GM23248 (cell line): ENCODE measurements at regions not wholly inside any gene's neighbourhood (a gene's known extent, or its start where the extent isn't known, plus 50 kb on each side); places are given as distances from the start of the nearest gene placed in this dataset.
"Not testable (repeated sequence)": the region's sequence is repeated elsewhere in the genome, so short reads cannot be mapped to it uniquely, and the experiment has no call there.

Experiments
- DNase-seq: peaks from one replicate; pipeline ENCODE4 v3.0.0-alpha.2; 2015
- H2AFZ ChIP-seq: fragments of 200-600 bp; sonication (generic); 2 replicates; pipeline ENCODE4 v1.6.1; 2016; ENCODE audit warnings: antibody characterized with exemption
- H3F3A ChIP-seq: fragments of 200-600 bp; sonication (generic); 2 replicates; pipeline ENCODE4 v1.6.1; 2016; ENCODE audit warnings: mild to moderate bottlenecking, antibody characterized with exemption, mixed run types; ENCODE audit not compliant: insufficient read depth
- H3K27ac ChIP-seq: fragments of 200-600 bp; sonication (generic); 2 replicates; pipeline ENCODE4 v1.5.1; 2016; ENCODE audit warnings: mild to moderate bottlenecking
- H3K27me3 ChIP-seq: fragments of 200-600 bp; sonication (generic); replicated peaks from 2 replicates; pipeline ENCODE4 v1.6.1; 2016; ENCODE audit warnings: mild to moderate bottlenecking; ENCODE audit not compliant: insufficient read depth
- H3K36me3 ChIP-seq: fragments of 200-600 bp; sonication (generic); 2 replicates; pipeline ENCODE4 v1.6.1; 2016; ENCODE audit warnings: low read depth, mild to moderate bottlenecking
- H3K4me1 ChIP-seq: fragments of 200-600 bp; sonication (generic); 2 replicates; pipeline ENCODE4 v1.6.1; 2016; ENCODE audit warnings: mild to moderate bottlenecking; ENCODE audit not compliant: insufficient read depth
- H3K4me2 ChIP-seq: fragments of 200-600 bp; sonication (generic); one replicate; pipeline ENCODE4 v1.6.1; 2016; ENCODE audit warnings: mild to moderate bottlenecking; ENCODE audit not compliant: unreplicated experiment
- H3K4me3 ChIP-seq: fragments of 200-600 bp; sonication (generic); 2 replicates; pipeline ENCODE4 v1.5.1; 2016; ENCODE audit warnings: mild to moderate bottlenecking
- H3K79me2 ChIP-seq: fragments of 200-600 bp; sonication (generic); 2 replicates; pipeline ENCODE4 v1.6.1; 2016; ENCODE audit warnings: mild to moderate bottlenecking; ENCODE audit not compliant: insufficient read depth
- H3K9ac ChIP-seq: fragments of 200-600 bp; sonication (generic); 2 replicates; pipeline ENCODE4 v1.6.1; 2016; ENCODE audit warnings: mild to moderate bottlenecking
- H3K9me2 ChIP-seq: fragments of 200-600 bp; sonication (generic); 2 replicates; pipeline ENCODE4 v1.6.1; 2016; ENCODE audit warnings: mixed run types, mild to moderate bottlenecking, moderate library complexity; ENCODE audit not compliant: insufficient read depth
- H3K9me3 ChIP-seq: fragments of 200-600 bp; sonication (generic); one replicate; pipeline ENCODE4 v1.6.1; 2017; ENCODE audit warnings: low read depth
- H4K20me1 ChIP-seq: fragments of 200-600 bp; sonication (generic); 2 replicates; pipeline ENCODE4 v1.6.0; 2016; ENCODE audit not compliant: insufficient read depth
- EZH2 ChIP-seq: fragments of 200-600 bp; sonication (generic); IDR thresholded peaks from 2 replicates; pipeline ENCODE4 v1.6.1; 2018; ENCODE audit warnings: antibody characterized with exemption, mild to moderate bottlenecking; ENCODE audit not compliant: insufficient read depth, poor library complexity, severe bottlenecking
- EZH2phosphoT487 ChIP-seq: fragments of 200-600 bp; sonication (generic); IDR thresholded peaks from 2 replicates; pipeline ENCODE4 v1.6.1; 2018; ENCODE audit warnings: antibody characterized with exemption, moderate library complexity, mild to moderate bottlenecking, low read depth; ENCODE audit not compliant: insufficient read depth
- WGBS, 2 experiments: methylation state at CpG; one replicate each; pipeline ENCODE4 v1.1.6; 2015 to 2017; ENCODE audit warnings: low lambda C conversion rate in 2 of 2, low coverage in 1 of 2; ENCODE audit errors: missing lambda C conversion rate in 2 of 2; 5-methylcytosine and 5-hydroxymethylcytosine counted together
- in situ Hi-C: fragments of 300-500 bp; cut with MboI; formaldehyde crosslinking; loops from 2 replicates; pipeline ENCODE4 v1.15.0; 2020

GRCh38 chr10:37552881-37553280, 304.5 kb downstream of the ZNF248 start:
- no peaks in the 10 kb centered on the region for H3K4me1 ChIP-seq
- no peaks in the 10 kb centered on the region for H4K20me1 ChIP-seq
- no peaks in the 10 kb centered on the region for H3K9me2 ChIP-seq
- no peaks in the 10 kb centered on the region for H3F3A ChIP-seq
- no peak overlapping the region for H3K4me3 ChIP-seq
- H3K27ac ChIP-seq, result no peak overlapping the region
- no peaks in the 10 kb centered on the region for H3K9me3 ChIP-seq
- H3K27me3 ChIP-seq, result no peaks in the 10 kb centered on the region
- H3K4me2 ChIP-seq, result no peak overlapping the region
- no peak overlapping the region for H3K9ac ChIP-seq
- no peaks in the 10 kb centered on the region for H3K36me3 ChIP-seq
- TF ChIP-seq EZH2 (no peak), EZH2phosphoT487 (no peak)
- H2AFZ ChIP-seq, result no peak overlapping the region
- WGBS, 2 experiments, result 13 to 32% methylated on average over 1 of the region's 1 CpG
- H3K79me2 ChIP-seq, result no peaks in the 10 kb centered on the region
- in situ Hi-C loops, result no loop called here
- no peak for DNase-seq

- H3K36me3 ChIP-seq, result no peaks in the 10 kb centered on the region
- H3F3A ChIP-seq, result no peaks in the 10 kb centered on the region
- 25 to 29% methylated on average over 1 of the region's 1 CpG for WGBS, 2 experiments
- no peaks in the 10 kb centered on the region for H3K27me3 ChIP-seq
- TF ChIP-seq EZH2phosphoT487, result no peak
- no peak for TF ChIP-seq EZH2
- no peak overlapping the region for H3K4me2 ChIP-seq
- in situ Hi-C loops, result no loop called here
- H3K79me2 ChIP-seq, result no peaks in the 10 kb centered on the region
- H3K9me2 ChIP-seq, result no peaks in the 10 kb centered on the region
- no peaks in the 10 kb centered on the region for H4K20me1 ChIP-seq
- no peak overlapping the region for H3K9ac ChIP-seq
- H3K4me1 ChIP-seq, result no peaks in the 10 kb centered on the region
- no peak overlapping the region for H2AFZ ChIP-seq
- no peak for DNase-seq
- H3K9me3 ChIP-seq, result no peaks in the 10 kb centered on the region
- no peak overlapping the region for H3K4me3 ChIP-seq
- no peak overlapping the region for H3K27ac ChIP-seq
These were observed 308.4 kb downstream of the ZNF248 start for GRCh38 chr10:37549054-37549453.

GRCh38 chr10:37535459-37536246, 321.8 kb downstream of the ZNF248 start:
- Histone ChIP-seq H3K36me3 (no peaks in the 10 kb centered on the region), H3K9ac (no peak overlapping the region), H4K20me1 (no peaks in the 10 kb centered on the region), H3K9me2 (no peaks in the 10 kb centered on the region), H3K79me2 (no peaks in the 10 kb centered on the region), H3F3A (no peaks in the 10 kb centered on the region), H3K27me3 (no peaks in the 10 kb centered on the region), H3K4me2 (no peak overlapping the region), H3K9me3 (no peaks in the 10 kb centered on the region), H3K4me1 (no peaks in the 10 kb centered on the region), H2AFZ (no peak overlapping the region), H3K27ac (no peak overlapping the region), H3K4me3 (no peak overlapping the region)
- in situ Hi-C loops, result no loop called here
- TF ChIP-seq EZH2, result no peak
- TF ChIP-seq EZH2phosphoT487, result no peak
- 2 to 4% methylated on average over 3 of the region's 3 CpGs for WGBS, 2 experiments
- DNase-seq, result peak; percentile 9

- H3K27me3 ChIP-seq, result no peaks in the 10 kb centered on the region
- DNase-seq, result no peak
- no peaks in the 10 kb centered on the region for H3F3A ChIP-seq
- no peak for TF ChIP-seq EZH2
- TF ChIP-seq EZH2phosphoT487, result no peak
- H2AFZ ChIP-seq, result no peak overlapping the region
- H3K79me2 ChIP-seq, result no peaks in the 10 kb centered on the region
- H3K9ac ChIP-seq, result no peak overlapping the region
- H3K4me3 ChIP-seq, result no peak overlapping the region
- no peak overlapping the region for H3K27ac ChIP-seq
- no peaks in the 10 kb centered on the region for H4K20me1 ChIP-seq
- no peak overlapping the region for H3K4me2 ChIP-seq
- H3K9me2 ChIP-seq, result no peaks in the 10 kb centered on the region
- no peaks in the 10 kb centered on the region for H3K9me3 ChIP-seq
- H3K4me1 ChIP-seq, result no peaks in the 10 kb centered on the region
- in situ Hi-C loops, result no loop called here
- 17 to 41% methylated on average over 3 of the region's 3 CpGs for WGBS, 2 experiments
- H3K36me3 ChIP-seq, result no peaks in the 10 kb centered on the region
These were observed 323.2 kb downstream of the ZNF248 start for GRCh38 chr10:37534166-37534565.

GRCh38 chr10:37525410-37525809, 332.0 kb downstream of the ZNF248 start:
- H3K79me2 ChIP-seq, H3K9ac ChIP-seq, H3K4me3 ChIP-seq, H3K36me3 ChIP-seq, H3K27ac ChIP-seq, in situ Hi-C loops, H3K4me1 ChIP-seq, H3K4me2 ChIP-seq, H4K20me1 ChIP-seq, H3K27me3 ChIP-seq, H3F3A ChIP-seq, H2AFZ ChIP-seq, H3K9me2 ChIP-seq, H3K9me3 ChIP-seq: not testable (repeated sequence)
- 12 to 17% methylated on average over 2 of the region's 2 CpGs for WGBS, 2 experiments
- DNase-seq, result peak; percentile 16
